ENCODE measurements at regions not wholly inside any gene's neighbourhood (a gene's known extent, or its start where the extent isn't known, plus 50 kb on each side); places are given as distances from the start of the nearest gene placed in this dataset.

GRCh38 chr13:33740134-33740538 lies 77.8 kb upstream of the RFC3 start:
- TF ChIP-seq POLR2AphosphoS5 (IDR thresholded peaks at IDR 0.05; ENCODE audit: borderline replicate concordance, low read depth, low read length) (no peak), EZH2 (IDR thresholded peaks at IDR 0.05) (no peak), FOXP2 (optimal IDR thresholded peaks at IDR 0.05; ENCODE audit: control extremely low read depth, extremely low read length, insufficient read depth) (no peak)

All from SK-N-MC (cell line).